ENCODE measurements at regions not wholly inside any gene's neighbourhood (a gene's known extent, or its start where the extent isn't known, plus 50 kb on each side); places are given as distances from the start of the nearest gene placed in this dataset.

GRCh38 chr15:94760348-94760747 is 529.0 kb downstream of the MCTP2 start (continued):
- TF ChIP-seq CREB1 (IDR thresholded peaks at IDR 0.05) (no peak), MAX (IDR thresholded peaks at IDR 0.05) (no peak), SAP30 (IDR thresholded peaks at IDR 0.05; ENCODE audit: insufficient read depth, insufficient replicate concordance, low read length) (no peak), BACH1 (IDR thresholded peaks at IDR 0.05; ENCODE audit: low read length) (no peak), NRF1 (IDR thresholded peaks at IDR 0.05; ENCODE audit: low read depth, low read length) (no peak), E2F6 (IDR thresholded peaks at IDR 0.05) (no peak)

All from H1 (cell line).